ENCODE measurements at regions not wholly inside any gene's neighbourhood (a gene's known extent, or its start where the extent isn't known, plus 50 kb on each side); places are given as distances from the start of the nearest gene placed in this dataset.

GRCh38 chr12:25868193-25868592 is 90.3 kb upstream of the RASSF8 start:
- no peaks in the 10 kb centered on the region for H3K36me3 ChIP-seq
- H3K4me3 ChIP-seq: no peak overlapping the region
- intact Hi-C loops (cut with DNase I; ENCODE audit: low total_unique reads): no loop called here
- H3K27ac ChIP-seq: no peak overlapping the region
- DNase-seq: no peak
- no peaks in the 10 kb centered on the region for H3K27me3 ChIP-seq
- H3K4me1 ChIP-seq: no peaks in the 10 kb centered on the region
- no peak for TF ChIP-seq CTCF (IDR thresholded peaks at IDR 0.05)
- no peak for TF ChIP-seq POLR2A (IDR thresholded peaks at IDR 0.05)
- no peaks in the 10 kb centered on the region for H3K9me3 ChIP-seq

GRCh38 chr12:25872137-25872536 is 86.3 kb upstream of the RASSF8 start:
- H3K27ac ChIP-seq: no peak overlapping the region
- no peak for DNase-seq
- TF ChIP-seq CTCF (IDR thresholded peaks at IDR 0.05): no peak
- no peak for TF ChIP-seq POLR2A (IDR thresholded peaks at IDR 0.05)
- no peaks in the 10 kb centered on the region for H3K36me3 ChIP-seq
- no peaks in the 10 kb centered on the region for H3K4me1 ChIP-seq
- H3K4me3 ChIP-seq: no peak overlapping the region
- H3K27me3 ChIP-seq: no peaks in the 10 kb centered on the region
- no peaks in the 10 kb centered on the region for H3K9me3 ChIP-seq
- intact Hi-C loops (cut with DNase I; ENCODE audit: low total_unique reads): no loop called here

- no peaks in the 10 kb centered on the region for H3K9me3 ChIP-seq
- no peaks in the 10 kb centered on the region for H3K36me3 ChIP-seq
- no peak overlapping the region for H3K4me3 ChIP-seq
- TF ChIP-seq CTCF (IDR thresholded peaks at IDR 0.05): no peak
- TF ChIP-seq POLR2A (IDR thresholded peaks at IDR 0.05): no peak
- no peak overlapping the region for H3K27ac ChIP-seq
- intact Hi-C loops (cut with DNase I; ENCODE audit: low total_unique reads): no loop called here
- H3K4me1 ChIP-seq: no peaks in the 10 kb centered on the region
- DNase-seq: no peak
- no peaks in the 10 kb centered on the region for H3K27me3 ChIP-seq
Measured at GRCh38 chr12:25875661-25876060, 82.8 kb upstream of the RASSF8 start.

GRCh38 chr12:25876383-25877045 is 82.0 kb upstream of the RASSF8 start:
- Histone ChIP-seq H3K9me3 (no peaks in the 10 kb centered on the region), H3K4me1 (no peaks in the 10 kb centered on the region), H3K27me3 (no peaks in the 10 kb centered on the region), H3K36me3 (no peaks in the 10 kb centered on the region), H3K4me3 (no peak overlapping the region), H3K27ac (no peak overlapping the region)
- no peak for TF ChIP-seq CTCF (IDR thresholded peaks at IDR 0.05)
- no peak for TF ChIP-seq POLR2A (IDR thresholded peaks at IDR 0.05)
- intact Hi-C loops (cut with DNase I; ENCODE audit: low total_unique reads): no loop called here
- DNase-seq: no peak

GRCh38 chr12:25877446-25877845 is 81.0 kb upstream of the RASSF8 start:
- Histone ChIP-seq H3K36me3 (no peaks in the 10 kb centered on the region), H3K9me3 (no peaks in the 10 kb centered on the region), H3K27ac (no peak overlapping the region), H3K4me1 (no peaks in the 10 kb centered on the region), H3K4me3 (no peak overlapping the region), H3K27me3 (no peaks in the 10 kb centered on the region)
- TF ChIP-seq CTCF (IDR thresholded peaks at IDR 0.05): no peak
- TF ChIP-seq POLR2A (IDR thresholded peaks at IDR 0.05): no peak
- intact Hi-C loops (cut with DNase I; ENCODE audit: low total_unique reads): no loop called here
- no peak for DNase-seq
